Kidney tubule cell (primary cell): ENCODE measurements at regions not wholly inside any gene's neighbourhood (a gene's known extent, or its start where the extent isn't known, plus 50 kb on each side); places are given as distances from the start of the nearest gene placed in this dataset.
"Not testable (repeated sequence)": the region's sequence is repeated elsewhere in the genome, so short reads cannot be mapped to it uniquely, and the experiment has no call there.

ENCODE experiments used
- DNase-seq: peaks from one replicate; pipeline ENCODE4 v3.0.0-alpha.2; 2018; ENCODE audit warnings: low spot score

- not testable (repeated sequence) for DNase-seq
Measured at GRCh38 chr1:203998571-203998970, 74.3 kb upstream of the SOX13 start.

GRCh38 chr1:203999618-204000017 is 73.3 kb upstream of the SOX13 start:
- no peak for DNase-seq

- DNase-seq = no peak
Measured at GRCh38 chr1:204001166-204001901, 71.6 kb upstream of the SOX13 start.

GRCh38 chr1:204002614-204003013 is 70.3 kb upstream of the SOX13 start:
- DNase-seq = no peak

- no peak for DNase-seq
Measured at GRCh38 chr1:204003536-204003935, 69.4 kb upstream of the SOX13 start.

GRCh38 chr1:204011426-204011825 is 61.5 kb upstream of the SOX13 start:
- no peak for DNase-seq

GRCh38 chr1:204013052-204013451 is 59.9 kb upstream of the SOX13 start:
- no peak for DNase-seq

- no peak for DNase-seq
Measured at GRCh38 chr1:204014336-204014735, 58.6 kb upstream of the SOX13 start.

- DNase-seq = not testable (repeated sequence)
Measured at GRCh38 chr1:204014961-204015360, 58.0 kb upstream of the SOX13 start.

- no peak for DNase-seq
Measured at GRCh38 chr1:204017032-204017431, 55.9 kb upstream of the SOX13 start.

- no peak for DNase-seq
Measured at GRCh38 chr1:204018460-204018859, 54.5 kb upstream of the SOX13 start.
